ENCODE measurements at regions not wholly inside any gene's neighbourhood (a gene's known extent, or its start where the extent isn't known, plus 50 kb on each side); places are given as distances from the start of the nearest gene placed in this dataset.

- TF ChIP-seq RNF2 (IDR thresholded peaks at IDR 0.05; ENCODE audit: borderline replicate concordance, low read depth, low read length, missing control alignments, poor library complexity, severe bottlenecking) (no peak), CEBPB (IDR thresholded peaks at IDR 0.05; ENCODE audit: low read depth, low read length) (no peak), POLR2AphosphoS5 (IDR thresholded peaks at IDR 0.05; ENCODE audit: low read depth, low read length) (no peak)
These were observed 93.5 kb upstream of the ANKRD10 start (continued) for GRCh38 chr13:111008351-111008750.

Measured in H1 (cell line).